G401 (cell line): ENCODE measurements at regions not wholly inside any gene's neighbourhood (a gene's known extent, or its start where the extent isn't known, plus 50 kb on each side); places are given as distances from the start of the nearest gene placed in this dataset.

Source experiments
- DNase-seq: peaks from one replicate; pipeline ENCODE4 v3.0.0-alpha.2; 2015; ENCODE audit warnings: low spot score
- in situ Hi-C: cut with HindIII; loops from 2 replicates; pipeline ENCODE4 v1.10.0; 2016; ENCODE audit warnings: low sequenced_read_pairs, mixed read lengths

GRCh38 chr5:2958976-2959375 is 207.5 kb upstream of the IRX2 start:
- DNase-seq = no peak
- in situ Hi-C loops = no loop called here

DNA sequence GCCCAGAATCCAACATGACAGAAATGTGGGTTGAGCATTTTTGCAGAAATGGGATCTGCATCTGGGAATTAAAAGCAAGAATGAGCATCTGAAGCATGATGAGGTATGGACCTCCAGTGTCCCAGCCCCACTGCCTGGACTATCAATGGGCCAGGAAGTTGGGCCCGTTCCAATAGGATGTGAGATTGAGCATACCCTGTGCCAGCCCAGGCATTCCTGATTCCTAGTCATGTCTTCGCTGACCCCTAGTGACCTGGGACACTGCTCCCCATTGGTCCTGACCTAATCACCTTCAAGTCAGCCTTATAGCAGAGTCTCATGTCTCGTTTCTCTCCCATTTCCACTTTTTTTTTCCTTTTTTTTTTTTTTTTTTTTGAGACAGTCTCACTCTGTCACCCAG is 197.4 kb upstream of the IRX2 start:
- no peak for DNase-seq
- in situ Hi-C loops = no loop called here

GRCh38 chr5:2946315-2946714 is 194.8 kb upstream of the IRX2 start:
- in situ Hi-C loops = no loop called here
- DNase-seq = no peak

- in situ Hi-C loops = no loop called here
- no peak for DNase-seq
Measured at GRCh38 chr5:2936413-2936812, 184.9 kb upstream of the IRX2 start.

GRCh38 chr5:2929779-2930178 is 178.3 kb upstream of the IRX2 start:
- in situ Hi-C loops = no loop called here
- DNase-seq = no peak

DNA sequence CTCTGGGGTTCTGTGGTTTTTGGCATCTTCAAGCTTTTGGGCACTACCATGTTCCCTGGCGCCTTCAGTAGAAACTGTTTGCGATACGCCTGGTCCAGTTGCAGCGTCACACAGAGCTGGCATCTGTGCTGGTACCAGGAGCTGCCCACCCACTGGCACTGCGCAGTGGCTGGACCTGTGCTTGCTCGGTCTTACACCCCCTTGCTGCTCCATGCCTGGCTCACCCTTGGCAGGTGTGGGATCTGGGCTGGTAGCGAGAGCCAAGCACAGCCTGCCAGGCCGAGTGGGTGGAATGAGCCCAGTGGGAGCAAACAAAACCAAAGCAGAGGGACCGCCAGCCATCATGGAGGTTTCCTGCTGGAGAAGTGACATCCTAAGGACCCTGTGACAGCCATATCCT is 170.2 kb upstream of the IRX2 start:
- DNase-seq = no peak
- in situ Hi-C loops = no loop called here

- in situ Hi-C loops = no loop called here
- no peak for DNase-seq
Measured at GRCh38 chr5:2921176-2921575, 169.7 kb upstream of the IRX2 start.

GRCh38 chr5:2920312-2920711 is 168.8 kb upstream of the IRX2 start:
- DNase-seq = no peak
- in situ Hi-C loops = no loop called here

GRCh38 chr5:2919310-2920018 is 168.0 kb upstream of the IRX2 start:
- in situ Hi-C loops = no loop called here

DNA sequence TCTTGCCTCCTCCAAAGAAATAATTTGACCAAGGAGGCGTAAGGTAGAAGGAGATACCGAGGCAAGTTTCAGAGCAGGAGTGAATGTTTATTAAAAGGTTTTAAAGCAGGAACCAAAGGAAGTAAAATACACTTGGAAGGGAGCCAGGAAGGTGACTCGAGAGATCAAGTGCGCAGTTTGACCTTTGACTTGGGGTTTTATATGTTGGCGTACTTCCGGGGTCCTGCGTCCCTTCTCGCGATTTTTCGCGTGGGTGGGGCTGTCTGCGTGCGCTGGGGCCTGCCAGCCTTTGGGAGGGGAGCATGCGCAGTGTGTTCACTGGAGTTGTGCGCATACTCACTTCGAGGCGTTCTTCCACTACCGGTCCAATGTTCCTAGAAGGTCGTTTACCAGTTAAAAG is 166.0 kb upstream of the IRX2 start:
- no peak for DNase-seq
- in situ Hi-C loops = no loop called here

More at GRCh38 chr5:2919310-2920018, 168.0 kb upstream of the IRX2 start:
- DNase-seq = no peak

- no peak for DNase-seq
Measured at GRCh38 chr5:2917093-2917492, 165.6 kb upstream of the IRX2 start.

DNA sequence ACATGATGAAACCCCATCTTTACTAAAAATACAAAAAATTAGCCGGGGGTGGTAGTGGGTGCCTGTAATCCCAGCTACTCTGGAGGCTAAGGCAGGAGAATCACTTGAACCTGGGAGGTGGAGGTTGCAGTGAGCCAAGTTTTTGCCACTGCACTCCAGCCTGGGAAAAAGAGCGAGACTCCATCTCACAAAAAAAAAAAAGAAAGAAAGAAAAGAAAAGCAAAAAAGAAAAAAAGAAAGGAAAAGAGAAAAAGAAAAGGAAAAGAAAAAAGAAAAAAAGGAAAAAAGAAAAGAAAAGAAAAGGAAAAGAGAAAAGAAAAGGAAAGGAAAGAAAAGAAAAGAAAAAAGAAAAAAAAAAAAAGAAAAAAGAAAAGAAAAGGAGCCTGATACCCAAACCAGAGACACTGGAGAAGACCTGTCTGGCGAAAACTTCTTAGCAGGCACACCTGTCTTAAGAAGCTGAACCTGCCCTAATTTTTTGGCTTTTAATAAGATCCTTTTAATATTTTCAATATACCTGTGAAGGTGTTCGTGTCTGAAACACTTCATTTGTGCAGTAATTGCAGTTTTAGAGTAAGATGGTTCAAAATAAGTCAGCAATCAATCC is 164.7 kb upstream of the IRX2 start:
- in situ Hi-C loops = no loop called here
- no peak for DNase-seq

More at GRCh38 chr5:2917093-2917492, 165.6 kb upstream of the IRX2 start:
- in situ Hi-C loops = no loop called here

DNA sequence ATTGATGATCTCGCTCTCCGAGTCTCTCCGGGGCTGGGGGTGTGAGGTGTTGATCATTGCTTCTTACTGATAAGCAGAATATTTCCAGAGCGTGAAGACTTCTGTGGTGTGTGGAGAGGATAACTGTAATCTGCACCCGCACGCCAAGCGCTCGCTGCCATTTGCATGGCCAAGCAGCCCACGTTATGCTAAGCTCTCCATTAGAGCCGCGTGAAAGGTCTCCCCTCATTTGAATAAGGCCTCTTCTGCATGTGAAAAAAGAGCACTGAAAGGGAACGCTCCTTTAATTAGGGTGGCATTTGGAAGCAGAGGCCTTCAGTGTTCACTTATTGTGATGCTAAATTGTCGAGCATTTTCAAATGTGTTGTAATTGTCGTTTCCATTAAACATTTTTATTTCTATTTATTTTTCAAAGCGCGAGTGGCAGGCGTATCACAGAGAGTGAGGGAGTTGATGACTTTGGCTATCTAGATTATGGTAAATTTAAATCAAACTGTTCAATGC is 163.6 kb upstream of the IRX2 start:
- no peak for DNase-seq
- in situ Hi-C loops = no loop called here

DNA sequence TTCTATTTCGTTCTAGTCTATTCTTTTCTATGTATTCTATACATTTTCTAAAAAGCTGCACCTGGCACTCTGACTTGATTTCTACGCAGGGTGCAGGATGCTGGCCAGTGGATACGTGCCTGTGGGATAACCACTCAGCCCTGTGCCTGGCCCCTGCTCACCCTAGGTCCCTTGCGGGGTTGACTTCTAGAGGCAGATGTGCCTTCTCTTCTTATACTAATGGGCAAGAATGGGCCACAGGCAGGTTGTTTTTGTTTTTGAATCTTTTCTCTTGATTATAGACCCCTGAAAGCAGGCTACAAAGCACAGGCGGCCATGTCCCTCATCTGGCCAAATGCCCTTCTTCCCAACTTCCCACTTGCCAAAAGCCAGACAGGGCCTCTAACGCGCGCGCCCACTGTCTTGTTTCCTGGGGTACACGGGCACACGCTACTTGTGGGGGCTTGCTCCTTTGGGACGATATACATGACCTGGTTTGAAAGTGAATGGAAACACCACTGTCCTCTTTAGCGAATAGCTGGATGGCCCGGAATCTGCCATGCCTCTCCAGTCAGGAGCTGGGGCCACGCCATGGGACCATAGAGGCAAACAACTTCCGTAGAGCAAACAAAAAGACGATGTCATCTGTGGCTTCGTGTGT is 162.7 kb upstream of the IRX2 start:
- in situ Hi-C loops = no loop called here
- no peak for DNase-seq

GRCh38 chr5:2913281-2913680 is 161.8 kb upstream of the IRX2 start:
- no peak for DNase-seq
- in situ Hi-C loops = no loop called here

GRCh38 chr5:2912741-2913140 is 161.3 kb upstream of the IRX2 start:
- in situ Hi-C loops = no loop called here
- no peak for DNase-seq

DNA sequence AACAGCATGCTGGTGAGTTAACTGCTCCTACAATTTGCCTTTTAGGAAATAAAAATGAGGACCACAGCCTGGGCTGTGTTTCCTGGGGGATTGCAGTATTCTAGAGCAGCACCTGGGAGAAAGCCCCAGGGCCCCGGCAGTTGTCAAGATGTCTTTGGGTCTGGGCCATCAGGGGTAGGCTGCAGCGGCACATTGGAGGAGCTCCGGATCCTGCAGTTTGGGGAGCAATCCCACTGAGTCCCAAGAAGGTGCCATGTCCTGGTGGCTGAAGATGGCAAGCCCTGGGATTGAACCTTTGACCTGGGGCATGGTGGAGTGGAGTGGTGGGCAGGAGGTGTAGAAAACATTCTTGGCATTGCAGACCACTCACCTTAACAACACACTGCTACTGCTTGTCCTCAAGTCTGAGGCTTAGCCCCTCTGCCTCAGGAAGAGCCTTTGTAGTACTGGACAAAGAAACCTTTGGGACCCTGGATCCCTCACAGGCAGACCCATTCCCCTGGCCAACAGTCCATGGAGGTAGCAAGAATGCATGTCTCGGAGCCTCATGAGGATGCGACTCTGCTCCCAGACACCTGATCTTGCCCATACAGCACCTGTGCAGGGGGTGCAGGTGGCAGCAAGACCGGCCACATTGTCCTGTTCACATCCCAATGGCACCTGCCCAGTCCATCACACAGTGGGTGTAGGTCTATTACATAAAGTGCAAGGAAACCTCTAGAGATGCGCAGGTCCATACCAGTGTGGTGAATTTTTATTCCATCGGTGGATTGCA is 159.1 kb upstream of the IRX2 start:
- DNase-seq = no peak
- in situ Hi-C loops = no loop called here

DNA sequence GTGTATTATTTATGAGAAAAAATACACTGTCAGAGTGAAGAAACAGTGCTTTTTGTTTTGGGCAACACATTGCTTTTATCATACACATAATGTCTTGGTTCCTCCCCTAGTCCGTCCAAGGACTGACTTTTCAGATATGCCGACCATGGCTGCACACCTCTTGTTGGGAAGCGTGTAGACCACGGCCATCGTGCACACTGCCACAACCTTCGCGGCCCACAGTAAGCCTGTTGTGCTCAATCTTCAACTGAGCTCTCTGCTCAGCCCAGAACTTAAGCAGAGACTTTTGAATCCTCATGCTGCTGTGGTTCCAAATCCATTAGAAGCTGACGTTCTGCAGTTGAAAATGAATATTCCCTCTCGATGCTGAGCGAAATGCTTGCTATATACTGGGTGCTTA is 157.6 kb upstream of the IRX2 start:
- in situ Hi-C loops = no loop called here
- no peak for DNase-seq

DNA sequence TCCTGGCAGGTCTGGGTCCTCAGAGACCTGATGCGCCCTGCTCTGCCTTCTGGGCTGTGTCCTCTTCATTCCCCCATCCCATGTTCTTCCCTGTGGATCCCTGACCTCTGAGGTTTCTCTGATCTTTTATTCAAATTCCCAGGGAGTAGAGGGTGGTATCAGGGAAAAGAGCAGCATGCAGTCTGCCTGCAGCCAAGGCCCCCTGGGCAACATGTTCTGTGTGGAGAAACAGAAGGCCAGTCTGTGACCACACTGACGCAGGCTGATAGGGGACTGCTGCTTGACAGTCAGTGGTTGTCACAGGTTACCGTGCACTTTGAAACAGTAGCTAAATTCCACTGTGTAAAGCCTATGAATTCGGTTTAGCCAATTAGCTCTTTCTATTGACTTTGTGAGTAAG is 156.6 kb upstream of the IRX2 start:
- in situ Hi-C loops = no loop called here
- DNase-seq = no peak
